Activated CD4-positive, alpha-beta T cell treated with anti-CD3 and anti-CD28 coated beads, Interleukin-2, amount 10 ng/mL, durations not matched to agents 7 days and 5 days (primary cell): ENCODE measurements at regions not wholly inside any gene's neighbourhood (a gene's known extent, or its start where the extent isn't known, plus 50 kb on each side); places are given as distances from the start of the nearest gene placed in this dataset.

Experiments used
- CTCF ChIA-PET: fragments of 350-600 bp; sonication (Branson Sonifier 250); formaldehyde crosslinking; loops from one replicate; lab custom pipeline; 2021; ENCODE audit warnings: antibody characterized with exemption; lab: Charles Lee
- POLR2A ChIA-PET: fragments of 350-600 bp; sonication (Branson Sonifier 250); formaldehyde crosslinking; loops from one replicate; lab custom pipeline; 2021; ENCODE audit warnings: antibody characterized with exemption; lab: Charles Lee
- DNase-seq: peaks from one replicate; pipeline ENCODE4 v3.0.0-alpha.2; 2020
- H3K27ac Mint-ChIP-seq: one replicate; pipeline ENCODE4 v1.8.0; 2021; ENCODE audit warnings: mild to moderate bottlenecking, moderate library complexity, mixed read lengths
- H3K27me3 Mint-ChIP-seq: one replicate; pipeline ENCODE4 v1.8.0; 2021; ENCODE audit warnings: mixed read lengths
- H3K36me3 Mint-ChIP-seq: one replicate; pipeline ENCODE4 v1.8.0; 2021; ENCODE audit warnings: low read depth, mixed read lengths
- H3K4me1 Mint-ChIP-seq: one replicate; pipeline ENCODE4 v1.8.0; 2021; ENCODE audit warnings: mixed read lengths
- H3K4me3 Mint-ChIP-seq: one replicate; pipeline ENCODE4 v1.8.0; 2021; ENCODE audit warnings: mild to moderate bottlenecking, moderate library complexity, mixed read lengths
- H3K9me3 Mint-ChIP-seq: one replicate; pipeline ENCODE4 v1.8.0; 2021; ENCODE audit warnings: mixed read lengths

DNA sequence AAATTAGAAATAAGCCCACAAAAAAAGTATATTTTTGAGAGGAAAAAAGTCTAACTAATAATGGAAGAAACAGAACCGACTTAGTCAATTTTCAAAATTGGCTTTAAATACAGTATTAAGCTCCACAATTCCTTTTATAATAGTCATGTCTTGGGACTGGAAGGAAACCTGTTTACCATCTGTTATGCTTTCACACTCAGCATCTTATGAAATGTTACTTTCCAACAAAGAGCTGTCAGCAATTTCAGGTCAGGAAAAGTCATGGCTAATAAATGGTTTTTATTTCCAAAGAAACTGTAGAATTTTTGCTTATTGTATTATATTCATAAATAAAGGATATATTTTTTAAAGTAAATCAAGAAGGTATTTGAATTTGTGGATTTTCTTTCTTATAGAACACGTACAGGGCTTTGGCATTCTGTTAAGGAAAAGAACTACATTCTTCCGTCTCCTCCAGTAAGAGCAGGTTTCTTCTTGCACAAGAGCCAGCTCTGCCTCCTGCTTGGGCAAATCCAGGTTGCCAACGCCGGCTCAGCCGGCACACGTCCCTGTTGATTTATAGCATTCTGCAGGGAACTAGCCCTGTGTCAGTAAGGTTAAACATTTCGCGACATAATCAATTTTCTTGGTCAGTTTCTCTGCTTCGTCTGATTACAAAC lies 52.9 kb upstream of the GPR12 start:
- Mint-ChIP-seq H3K27me3 (peaks cover 15% of the 10 kb centered on the region), H3K4me3 (no peak overlapping the region), H3K9me3 (no peaks in the 10 kb centered on the region), H3K36me3 (no peaks in the 10 kb centered on the region), H3K4me1 (no peaks in the 10 kb centered on the region), H3K27ac (no peak overlapping the region)
- POLR2A ChIA-PET = interaction anchor here (0.6 kb wide), 1 partner anchor 54 kb away, joined by 5 read pairs; no protein-coding TSS in a partner anchor
- DNase-seq = no peak
- CTCF ChIA-PET = no interaction called here

GRCh38 chr13:26811581-26811980 lies 51.0 kb upstream of the GPR12 start:
- CTCF ChIA-PET = no interaction called here
- H3K4me1 Mint-ChIP-seq = no peaks in the 10 kb centered on the region

More at GRCh38 chr13:26811581-26811980, 51.0 kb upstream of the GPR12 start:
- Mint-ChIP-seq H3K27ac (no peak overlapping the region), H3K27me3 (peaks cover 22% of the 10 kb centered on the region), H3K9me3 (no peaks in the 10 kb centered on the region), H3K36me3 (no peaks in the 10 kb centered on the region), H3K4me3 (no peak overlapping the region)
- DNase-seq = no peak
- POLR2A ChIA-PET = no interaction called here
